ENCODE measurements at regions not wholly inside any gene's neighbourhood (a gene's known extent, or its start where the extent isn't known, plus 50 kb on each side); places are given as distances from the start of the nearest gene placed in this dataset.
"Not testable (repeated sequence)": the region's sequence is repeated elsewhere in the genome, so short reads cannot be mapped to it uniquely, and the experiment has no call there.

DNA sequence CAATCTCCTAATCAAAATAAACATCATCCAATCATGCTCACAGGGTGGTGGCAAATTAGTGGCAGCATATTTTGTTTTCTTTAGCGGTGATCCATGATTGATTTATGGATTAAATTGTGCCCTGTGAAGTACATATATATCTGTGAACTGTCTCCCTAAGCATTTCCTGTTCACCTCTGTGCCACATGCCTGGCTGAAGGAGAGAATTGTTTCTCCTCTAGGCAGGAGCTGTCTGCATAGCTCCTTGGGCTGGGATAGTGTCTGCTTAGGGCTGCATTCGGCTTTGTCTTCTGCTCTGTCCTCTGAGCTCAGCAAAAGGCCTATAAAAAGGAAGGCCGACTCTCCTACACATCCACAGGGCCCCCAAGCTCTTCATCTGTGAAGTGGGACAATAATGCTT, 246.4 kb downstream of the BCL2L11 start:
- DNase-seq (ENCODE audit: low read depth); H3K4me3 ChIP-seq (ENCODE audit: control insufficient read depth, low read depth, low read length): not testable (repeated sequence)

DNA sequence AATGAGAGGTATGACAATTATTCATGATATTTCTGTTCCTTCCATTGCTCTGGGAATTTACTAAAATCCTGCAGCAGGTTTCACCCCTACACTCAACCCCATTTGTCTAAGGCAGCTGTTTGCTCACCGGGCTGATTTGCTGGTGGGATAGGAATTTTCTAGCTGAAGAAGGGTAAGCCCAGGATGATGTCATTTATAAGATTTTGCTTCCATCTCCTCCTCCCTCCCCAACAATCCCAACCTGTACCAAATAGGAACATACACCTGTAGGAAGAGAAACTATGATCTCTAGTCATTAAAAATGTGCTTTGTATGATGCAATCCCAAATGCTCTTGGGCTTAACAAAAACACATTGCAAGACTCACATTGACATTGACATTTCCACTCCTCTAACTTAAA, 247.2 kb downstream of the BCL2L11 start:
- not testable (repeated sequence) for DNase-seq (ENCODE audit: low read depth); H3K4me3 ChIP-seq (ENCODE audit: control insufficient read depth, low read depth, low read length)

DNA sequence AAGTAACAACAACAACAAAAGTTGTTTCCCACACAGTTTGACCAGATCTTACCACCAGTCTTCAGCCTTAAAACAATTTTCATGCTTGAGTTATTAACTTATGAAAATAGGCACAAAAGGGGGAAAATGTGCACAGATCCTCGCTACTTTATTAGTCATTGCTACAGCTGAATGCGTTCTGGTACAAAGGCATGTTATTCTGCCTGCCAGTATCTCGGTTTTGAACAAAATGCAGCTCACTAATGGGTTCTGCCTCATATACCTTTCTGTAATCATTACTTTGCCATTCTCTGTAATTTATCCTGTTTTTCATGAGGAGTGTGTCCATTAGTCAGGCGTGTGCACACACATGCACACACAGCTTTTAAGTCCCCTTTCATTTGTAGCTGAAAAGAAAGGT, 247.6 kb downstream of the BCL2L11 start:
- H3K4me3 ChIP-seq (ENCODE audit: control insufficient read depth, low read depth, low read length); DNase-seq (ENCODE audit: low read depth): not testable (repeated sequence)

DNA sequence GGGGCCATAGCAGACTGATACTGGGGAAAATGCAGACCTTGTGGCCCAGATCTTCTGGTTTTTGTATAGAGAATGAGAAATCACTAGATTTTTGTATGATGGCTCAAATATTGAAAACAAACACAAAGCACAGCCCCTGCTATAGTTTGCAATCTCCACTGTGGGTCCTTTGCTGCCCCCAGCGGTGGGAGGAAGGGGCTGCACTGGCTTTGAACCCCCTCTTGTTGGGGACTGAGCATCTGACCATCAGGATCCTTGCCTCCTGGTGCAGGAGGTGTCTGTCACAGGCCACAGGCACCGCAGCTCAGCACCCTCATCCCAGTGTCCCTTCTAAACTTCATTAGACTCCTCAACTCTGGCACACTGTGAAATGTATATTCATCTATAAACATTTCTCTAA, 252.3 kb downstream of the BCL2L11 start:
- H3K4me3 ChIP-seq (ENCODE audit: control insufficient read depth, low read depth, low read length); DNase-seq (ENCODE audit: low read depth): not testable (repeated sequence)

- H3K4me3 ChIP-seq (ENCODE audit: control insufficient read depth, low read depth, low read length): not testable (repeated sequence)
Observed at GRCh38 chr2:111373989-111374388, 253.3 kb downstream of the BCL2L11 start.

DNA sequence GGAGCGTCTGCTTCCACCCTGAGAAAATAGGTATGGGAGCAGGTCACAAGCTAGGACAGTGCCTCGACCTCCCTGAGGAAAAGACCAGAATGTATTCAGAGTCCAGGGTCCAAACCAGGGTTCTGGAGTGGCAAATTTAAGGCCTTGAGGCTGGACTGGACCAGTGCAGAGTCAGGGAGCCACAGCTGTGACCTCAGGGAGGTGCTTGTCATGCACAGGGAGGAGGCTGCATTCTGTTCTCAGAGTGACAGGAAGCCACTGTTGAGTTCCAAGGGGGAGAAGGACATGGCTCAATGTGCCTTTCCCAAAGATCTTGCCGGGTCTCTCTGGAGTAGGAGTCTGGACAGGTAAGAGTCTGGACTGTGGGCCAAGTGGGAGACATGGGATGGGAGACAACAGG, 254.0 kb downstream of the BCL2L11 start:
- DNase-seq (ENCODE audit: low read depth); H3K4me3 ChIP-seq (ENCODE audit: control insufficient read depth, low read depth, low read length): not testable (repeated sequence)

More at GRCh38 chr2:111373989-111374388, 253.3 kb downstream of the BCL2L11 start:
- not testable (repeated sequence) for DNase-seq (ENCODE audit: low read depth)

GRCh38 chr2:111375320-111375883, 254.7 kb downstream of the BCL2L11 start:
- H3K4me3 ChIP-seq (ENCODE audit: control insufficient read depth, low read depth, low read length): not testable (repeated sequence)

DNA sequence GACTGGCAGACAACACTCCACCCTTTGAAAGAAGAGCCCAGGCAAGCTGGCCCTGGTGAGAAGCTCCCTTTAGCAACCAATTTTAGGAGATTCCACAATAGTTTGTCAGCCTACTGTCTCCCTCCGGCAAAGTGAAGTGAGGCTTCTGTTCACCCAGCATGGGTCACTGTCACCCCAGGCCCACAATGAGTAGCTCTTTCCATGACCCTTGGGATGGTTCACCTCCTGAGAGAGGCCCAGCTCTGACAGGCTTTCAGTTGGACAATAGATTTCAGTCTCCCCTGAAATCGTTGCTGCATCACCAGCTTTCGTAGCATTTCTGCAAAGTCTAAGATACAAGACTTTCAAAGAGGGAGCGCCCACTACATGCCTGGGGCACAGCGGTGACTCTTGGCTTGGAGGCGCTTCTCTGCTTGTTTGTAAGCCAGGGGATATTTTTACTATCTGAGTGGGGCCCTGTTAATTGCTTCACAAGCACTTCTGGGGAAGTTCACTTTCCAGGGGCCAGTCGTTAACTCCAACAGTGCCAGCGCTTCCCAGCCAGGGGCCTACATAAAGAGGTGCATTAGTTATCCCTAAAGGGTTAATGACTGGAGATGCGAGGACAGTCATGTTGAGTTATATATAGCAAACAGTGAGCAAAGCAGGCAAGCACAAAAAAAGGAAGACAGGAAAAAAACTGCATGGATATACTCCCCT, 255.7 kb downstream of the BCL2L11 start:
- H3K4me3 ChIP-seq (ENCODE audit: control insufficient read depth, low read depth, low read length); DNase-seq (ENCODE audit: low read depth): not testable (repeated sequence)

More at GRCh38 chr2:111375320-111375883, 254.7 kb downstream of the BCL2L11 start:
- not testable (repeated sequence) for DNase-seq (ENCODE audit: low read depth)

DNA sequence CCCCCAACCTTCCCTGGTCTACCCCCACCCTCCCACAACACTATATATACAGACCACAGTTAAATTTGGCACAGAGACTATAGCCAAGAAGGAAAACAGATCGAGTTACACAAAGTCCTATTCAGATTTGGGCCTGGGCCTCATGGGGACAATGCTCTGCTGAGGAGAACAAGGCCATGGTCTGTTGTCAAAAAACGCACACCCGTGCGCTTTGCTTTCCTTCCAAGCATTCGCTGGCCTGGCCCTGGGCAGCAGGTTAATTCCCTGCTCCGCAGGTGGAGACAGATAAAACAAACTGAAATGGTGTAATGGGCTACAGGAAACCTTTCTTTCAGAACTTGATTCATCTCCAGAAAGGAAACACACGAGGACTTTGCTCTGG, 256.2 kb downstream of the BCL2L11 start:
- not testable (repeated sequence) for DNase-seq (ENCODE audit: low read depth); H3K4me3 ChIP-seq (ENCODE audit: control insufficient read depth, low read depth, low read length)

DNA sequence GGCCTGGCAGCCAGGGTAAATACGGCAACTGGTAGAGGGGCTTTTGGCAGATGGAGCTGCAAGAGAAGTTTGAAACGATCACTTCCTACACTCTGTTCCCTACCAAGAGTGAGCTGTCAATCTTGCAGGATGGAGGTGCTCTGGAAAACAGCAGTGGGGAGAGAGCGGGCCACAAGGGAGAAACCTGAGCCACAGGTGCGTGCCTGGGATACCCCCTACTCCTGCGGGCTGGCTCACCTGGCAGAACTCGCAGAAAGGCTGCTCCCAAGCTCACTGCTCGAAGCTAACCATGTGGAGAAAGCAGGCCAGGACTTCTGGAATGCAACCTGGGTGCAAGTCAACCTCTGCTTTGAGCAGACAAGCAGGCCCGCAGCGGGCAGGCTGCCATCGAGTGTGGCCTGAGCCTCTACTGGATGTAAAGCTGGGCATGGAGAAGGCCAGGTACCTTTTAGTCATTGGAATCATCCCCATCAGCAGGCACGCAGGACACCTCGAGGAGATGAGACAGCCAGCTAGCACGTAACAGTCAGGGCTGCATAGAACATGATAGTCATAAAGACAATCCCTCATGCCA, 256.8 kb downstream of the BCL2L11 start:
- DNase-seq (ENCODE audit: low read depth); H3K4me3 ChIP-seq (ENCODE audit: control insufficient read depth, low read depth, low read length): not testable (repeated sequence)

DNA sequence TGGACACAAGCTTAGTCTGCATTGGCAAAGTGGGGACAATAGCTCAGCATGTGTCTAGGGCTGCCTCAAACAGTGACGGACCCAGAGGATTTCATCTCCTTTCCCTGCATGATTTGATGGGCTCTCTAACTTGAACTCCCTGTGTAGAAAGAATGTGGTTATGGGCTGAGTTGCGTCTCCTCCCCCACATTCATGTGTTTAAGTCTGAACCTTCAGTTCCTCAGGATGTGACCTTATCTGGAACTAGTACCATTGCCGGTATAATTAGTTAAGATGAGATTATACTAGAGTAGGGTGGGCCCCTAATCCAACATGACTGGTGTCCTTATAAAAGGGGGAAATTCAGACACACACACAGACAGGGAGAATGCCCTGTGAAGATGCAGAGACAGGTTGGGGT, 257.6 kb downstream of the BCL2L11 start:
- not testable (repeated sequence) for DNase-seq (ENCODE audit: low read depth); H3K4me3 ChIP-seq (ENCODE audit: control insufficient read depth, low read depth, low read length)

GRCh38 chr2:111380733-111381439, 260.2 kb downstream of the BCL2L11 start:
- DNase-seq (ENCODE audit: low read depth); H3K4me3 ChIP-seq (ENCODE audit: control insufficient read depth, low read depth, low read length): not testable (repeated sequence)

- not testable (repeated sequence) for DNase-seq (ENCODE audit: low read depth)
Observed at GRCh38 chr2:111381530-111382306, 261.0 kb downstream of the BCL2L11 start.

DNA sequence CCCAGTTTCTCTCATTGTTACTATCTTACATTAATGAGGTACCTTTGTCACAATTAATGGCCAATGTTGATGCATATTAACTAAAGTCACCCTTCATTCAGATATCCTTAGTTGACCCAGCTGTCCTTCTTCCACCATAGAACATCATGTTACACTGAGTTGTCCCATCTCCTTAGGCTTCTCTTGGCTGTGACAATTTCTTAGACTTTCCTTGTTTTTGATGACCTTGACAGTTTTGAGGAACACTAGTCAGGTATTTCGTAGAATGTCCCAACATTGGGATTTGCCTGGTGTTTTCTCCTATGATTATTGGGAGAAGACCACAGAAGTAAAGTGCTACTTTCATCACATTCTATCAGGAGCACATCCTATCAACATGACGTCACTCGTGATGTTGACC, 261.8 kb downstream of the BCL2L11 start:
- H3K4me3 ChIP-seq (ENCODE audit: control insufficient read depth, low read depth, low read length); DNase-seq (ENCODE audit: low read depth): not testable (repeated sequence)

More at GRCh38 chr2:111381530-111382306, 261.0 kb downstream of the BCL2L11 start:
- H3K4me3 ChIP-seq (ENCODE audit: control insufficient read depth, low read depth, low read length): not testable (repeated sequence)

- DNase-seq (ENCODE audit: low read depth): not testable (repeated sequence)
Observed at GRCh38 chr2:111383311-111383710, 262.6 kb downstream of the BCL2L11 start.

GRCh38 chr2:111385226-111385957, 264.7 kb downstream of the BCL2L11 start:
- not testable (repeated sequence) for H3K4me3 ChIP-seq (ENCODE audit: control insufficient read depth, low read depth, low read length); DNase-seq (ENCODE audit: low read depth)

More at GRCh38 chr2:111383311-111383710, 262.6 kb downstream of the BCL2L11 start:
- not testable (repeated sequence) for H3K4me3 ChIP-seq (ENCODE audit: control insufficient read depth, low read depth, low read length)

GRCh38 chr2:111390605-111391004, 269.9 kb downstream of the BCL2L11 start:
- H3K4me3 ChIP-seq (ENCODE audit: control insufficient read depth, low read depth, low read length): not testable (repeated sequence)
- DNase-seq (ENCODE audit: low read depth): peak; percentile 0

Measured in AG09309 (cell line).